ENCODE measurements at regions not wholly inside any gene's neighbourhood (a gene's known extent, or its start where the extent isn't known, plus 50 kb on each side); places are given as distances from the start of the nearest gene placed in this dataset.

DNA sequence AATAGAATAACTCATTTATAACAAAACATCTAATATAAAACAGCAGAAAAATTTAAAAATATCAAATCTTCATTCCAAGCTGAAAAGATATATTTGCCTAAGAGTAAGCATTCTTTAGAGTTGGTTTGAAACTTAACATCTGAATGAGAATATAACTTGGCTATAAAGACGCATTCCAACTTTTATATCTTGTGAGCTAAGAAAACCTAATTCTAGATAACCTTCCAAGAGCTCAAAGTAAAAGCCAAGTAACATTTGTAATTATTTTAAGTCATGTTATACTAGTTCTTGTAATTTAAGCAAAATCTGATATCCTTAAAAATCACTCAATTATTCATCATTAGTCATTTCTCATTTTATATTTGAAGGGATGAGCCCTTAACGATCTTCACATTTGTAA is 368.9 kb downstream of the C12orf50 start:
- intact Hi-C loops (cut with DNase I): no loop called here
- H3K4me3 ChIP-seq: no peak overlapping the region
- no peak for ATAC-seq
- H3K27ac ChIP-seq: no peak overlapping the region
- TF ChIP-seq CTCF (IDR thresholded peaks at IDR 0.05): no peak
- no peak for DNase-seq
- no peaks in the 10 kb centered on the region for H3K9me3 ChIP-seq
- H3K4me1 ChIP-seq: no peaks in the 10 kb centered on the region
- H3K27me3 ChIP-seq (ENCODE audit: low read depth): no peaks in the 10 kb centered on the region
- no peaks in the 10 kb centered on the region for H3K36me3 ChIP-seq

GRCh38 chr12:87656311-87656710 is 372.9 kb downstream of the C12orf50 start:
- Histone ChIP-seq H3K27ac (no peak overlapping the region), H3K9me3 (no peaks in the 10 kb centered on the region), H3K36me3 (no peaks in the 10 kb centered on the region), H3K27me3 (ENCODE audit: low read depth) (no peaks in the 10 kb centered on the region), H3K4me1 (no peaks in the 10 kb centered on the region), H3K4me3 (no peak overlapping the region)
- no peak for DNase-seq
- no peak for ATAC-seq
- no peak for TF ChIP-seq CTCF (IDR thresholded peaks at IDR 0.05)
- intact Hi-C loops (cut with DNase I): no loop called here

DNA sequence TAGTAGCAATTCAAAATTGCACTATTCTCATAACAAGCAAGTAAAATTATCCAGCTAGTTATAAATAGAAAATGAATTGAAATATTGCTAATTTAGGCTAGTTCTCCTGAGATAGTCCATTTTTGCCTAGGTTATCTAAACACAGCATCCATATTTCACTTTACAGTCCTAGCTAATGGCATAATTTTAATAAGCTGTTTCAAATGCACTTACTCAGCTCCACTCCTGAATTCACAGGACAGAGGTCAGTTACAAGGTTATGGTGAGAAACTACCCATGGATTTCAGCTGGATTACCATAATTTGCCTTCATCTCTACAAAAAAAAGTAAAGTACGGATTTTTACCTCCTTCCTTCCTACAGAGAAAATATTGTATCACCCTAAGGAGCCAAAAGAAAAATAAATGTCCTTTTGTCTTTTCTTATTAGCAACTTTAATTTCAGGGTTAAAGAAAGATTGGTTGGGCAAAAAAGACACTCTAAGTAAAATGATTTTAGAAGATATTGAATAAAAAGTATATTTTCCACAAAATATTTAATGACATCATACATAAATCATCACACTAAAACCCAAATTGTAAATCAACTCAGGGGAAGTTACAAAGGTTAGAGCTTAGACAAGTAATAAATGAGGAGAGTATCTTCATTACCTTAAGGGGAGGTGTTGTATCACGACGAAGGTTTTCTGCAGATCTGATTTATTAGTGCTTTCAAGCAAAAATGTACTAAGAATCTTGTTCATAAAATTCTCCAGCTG is 377.4 kb downstream of the C12orf50 start:
- Histone ChIP-seq H3K4me1 (no peaks in the 10 kb centered on the region), H3K27me3 (ENCODE audit: low read depth) (no peaks in the 10 kb centered on the region), H3K9me3 (no peaks in the 10 kb centered on the region), H3K27ac (no peak overlapping the region), H3K4me3 (no peak overlapping the region), H3K36me3 (no peaks in the 10 kb centered on the region)
- intact Hi-C loops (cut with DNase I): no loop called here
- TF ChIP-seq CTCF (IDR thresholded peaks at IDR 0.05): no peak
- ATAC-seq (no peak), DNase-seq (no peak)

GRCh38 chr12:87642245-87642644 is 387.0 kb downstream of the C12orf50 start:
- H3K27me3 ChIP-seq (ENCODE audit: low read depth): no peaks in the 10 kb centered on the region
- H3K27ac ChIP-seq: no peak overlapping the region
- H3K36me3 ChIP-seq: no peaks in the 10 kb centered on the region
- ATAC-seq (no peak), DNase-seq (no peak)
- intact Hi-C loops (cut with DNase I): no loop called here
- no peaks in the 10 kb centered on the region for H3K9me3 ChIP-seq
- no peak overlapping the region for H3K4me3 ChIP-seq
- no peaks in the 10 kb centered on the region for H3K4me1 ChIP-seq
- TF ChIP-seq CTCF (IDR thresholded peaks at IDR 0.05): no peak

DNA sequence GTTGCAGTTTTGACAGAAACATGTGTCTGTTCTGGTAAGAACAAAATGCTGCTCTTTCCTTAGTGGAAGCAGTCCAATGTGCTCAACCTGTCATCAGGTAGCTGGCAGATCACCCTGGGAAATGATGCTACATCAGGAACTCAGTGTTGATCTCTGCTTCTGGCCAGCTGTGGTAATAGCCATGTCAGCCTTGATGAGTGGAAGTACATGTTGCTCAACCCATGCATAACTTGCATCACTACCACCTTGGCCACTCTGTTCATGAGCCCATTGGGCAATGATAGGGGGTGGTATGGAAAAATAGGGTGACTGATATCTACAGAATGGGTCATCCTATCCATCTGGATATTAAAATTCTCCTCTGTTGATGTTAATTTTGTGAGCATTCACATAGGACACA is 411.0 kb downstream of the C12orf50 start:
- Histone ChIP-seq H3K27me3 (ENCODE audit: low read depth) (no peaks in the 10 kb centered on the region), H3K9me3 (no peaks in the 10 kb centered on the region), H3K36me3 (no peaks in the 10 kb centered on the region), H3K27ac (no peak overlapping the region), H3K4me1 (no peaks in the 10 kb centered on the region), H3K4me3 (no peak overlapping the region)
- intact Hi-C loops (cut with DNase I): no loop called here
- ATAC-seq (no peak), DNase-seq (no peak)
- no peak for TF ChIP-seq CTCF (IDR thresholded peaks at IDR 0.05)
